ENCODE measurements at regions not wholly inside any gene's neighbourhood (a gene's known extent, or its start where the extent isn't known, plus 50 kb on each side); places are given as distances from the start of the nearest gene placed in this dataset.

DNA sequence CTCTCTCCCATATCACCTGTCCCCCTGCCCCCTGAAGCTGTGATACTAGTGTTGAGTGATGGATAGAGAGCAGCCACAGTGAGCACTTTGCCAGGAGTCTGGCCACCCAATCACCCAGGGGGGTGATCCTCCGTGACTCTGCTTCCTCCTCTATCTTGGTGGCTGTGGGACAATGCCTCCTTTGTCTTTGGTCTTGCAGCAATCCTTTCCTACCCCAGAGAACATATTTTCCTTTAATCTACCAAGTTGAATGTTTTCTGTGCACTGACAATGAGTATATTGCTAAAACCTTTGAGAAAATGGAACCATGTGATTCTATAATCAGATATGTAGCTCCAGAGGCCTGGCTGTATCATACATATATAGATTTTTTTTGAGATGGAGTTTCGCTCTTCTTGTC lies 58.1 kb upstream of the HEPHL1 start:
- DNase-seq (ENCODE audit: low spot score): no peak

- DNase-seq (ENCODE audit: low spot score): no peak
Observed at GRCh38 chr11:93967258-93967657, 53.9 kb upstream of the HEPHL1 start.

DNA sequence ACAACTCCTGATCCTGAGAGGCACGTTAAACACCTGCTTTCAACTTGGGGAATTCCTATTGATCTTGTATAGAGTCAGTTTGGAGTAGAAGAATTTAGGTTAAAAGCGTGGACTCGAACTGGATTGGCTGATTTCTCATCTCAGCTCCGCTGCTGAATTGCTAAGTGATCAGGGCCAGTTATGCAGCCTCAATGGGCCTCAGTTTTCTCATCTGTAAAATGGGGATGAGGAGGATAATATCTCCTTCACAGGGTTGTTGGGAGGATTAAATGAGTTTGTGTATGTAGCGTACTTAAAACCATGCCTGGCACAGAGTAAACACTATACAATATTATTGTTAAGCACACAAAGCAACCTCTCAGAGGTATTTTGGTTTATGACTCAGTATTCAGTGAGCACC lies 53.2 kb upstream of the HEPHL1 start:
- DNase-seq (ENCODE audit: low spot score): no peak

DNA sequence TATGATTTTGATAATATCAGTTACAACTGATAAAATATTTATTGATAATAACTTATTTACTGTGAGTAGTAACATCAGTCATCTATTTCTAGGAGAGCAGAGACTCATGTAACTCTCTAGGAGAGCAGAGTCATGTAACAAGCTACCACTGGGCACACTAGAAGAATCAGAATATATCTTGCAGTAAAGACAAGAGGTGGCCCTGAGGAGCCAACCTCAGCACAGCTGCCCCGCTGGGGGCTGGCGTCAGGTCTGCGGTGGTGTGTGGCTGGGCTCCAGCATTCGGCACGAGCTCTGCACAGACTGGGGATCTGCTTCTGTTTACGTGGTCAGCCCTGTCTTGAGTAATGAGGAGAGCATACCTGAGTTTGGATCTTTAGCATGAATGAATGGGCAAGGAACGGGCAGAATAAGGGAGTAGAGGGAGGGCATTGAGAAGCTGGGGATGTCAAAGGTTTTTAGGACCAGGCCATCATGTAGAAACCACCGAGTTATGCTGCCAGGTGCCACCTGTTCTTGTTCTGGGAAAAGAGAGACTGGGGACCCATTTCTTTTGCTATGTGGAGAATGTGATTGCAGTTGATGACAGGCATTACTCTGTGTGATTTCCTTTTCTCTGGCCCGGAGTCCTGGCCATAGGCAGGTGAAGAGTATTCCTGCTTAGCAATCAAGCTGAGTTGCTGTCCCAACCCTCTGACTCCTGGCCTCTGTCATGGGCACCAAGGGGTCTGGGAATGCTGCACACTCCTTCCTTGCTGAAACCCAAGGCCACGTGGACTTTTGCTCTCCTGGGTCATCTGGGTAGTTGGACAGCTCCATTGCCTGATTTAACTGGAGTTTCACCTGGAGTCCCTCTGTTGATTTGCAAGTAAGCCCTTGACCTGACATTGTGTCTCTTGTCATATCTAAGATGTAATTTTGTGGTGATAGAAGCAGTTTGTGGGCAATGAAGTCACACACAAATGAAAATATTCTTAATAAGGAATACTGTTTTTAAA lies 50.9 kb upstream of the HEPHL1 start:
- DNase-seq (ENCODE audit: low spot score): no peak

All from iPS-NIHi11 (cell line).